HL-60 (cell line): ENCODE measurements at regions not wholly inside any gene's neighbourhood (a gene's known extent, or its start where the extent isn't known, plus 50 kb on each side); places are given as distances from the start of the nearest gene placed in this dataset.

Source experiments
- DNase-seq, 2 experiments: peaks; one replicate each; pipeline ENCODE4 v3.0.0-alpha.2; 2010 to 2020; ENCODE audit warnings: low read depth in 1 of 2, low spot score in 1 of 2
- H3K27ac ChIP-seq: fragments of 250-450 bp; sonication (Bioruptor Pico); replicated peaks from 2 replicates; pipeline ENCODE4 v1.5.1; 2020; ENCODE audit warnings: mild to moderate bottlenecking, moderate library complexity
- H3K27me3 ChIP-seq: fragments of 250-450 bp; sonication (Bioruptor Pico); 2 replicates; pipeline ENCODE4 v1.5.1; 2021; ENCODE audit warnings: mild to moderate bottlenecking, moderate library complexity; ENCODE audit not compliant: insufficient read depth, poor library complexity, severe bottlenecking
- H3K4me3 ChIP-seq: replicated peaks from 2 replicates; pipeline ENCODE4 v1.5.1; 2011; ENCODE audit warnings: mild to moderate bottlenecking, control low read depth, low read length; ENCODE audit not compliant: insufficient read depth
- CTCF ChIP-seq: IDR thresholded peaks from one replicate; pipeline ENCODE4 v1.5.1; 2011; ENCODE audit warnings: low read length, control low read depth, inconsistent platforms; ENCODE audit not compliant: insufficient read depth
- GABPA ChIP-seq: IDR thresholded peaks from 2 replicates; pipeline ENCODE4 v1.6.1; 2012; ENCODE audit warnings: low read depth
- POLR2AphosphoS5 ChIP-seq: IDR thresholded peaks from 2 replicates; pipeline ENCODE4 v1.6.1; 2012; ENCODE audit warnings: low read depth
- REST ChIP-seq: IDR thresholded peaks from 2 replicates; pipeline ENCODE4 v1.6.1; 2012; ENCODE audit warnings: low read depth; ENCODE audit not compliant: insufficient replicate concordance
- SPI1 ChIP-seq: IDR thresholded peaks from 2 replicates; pipeline ENCODE4 v1.6.1; 2012; ENCODE audit warnings: low read depth, mild to moderate bottlenecking, borderline replicate concordance

GRCh38 chr11:104254347-104254746 is 90.4 kb upstream of the PDGFD start:
- H3K27ac ChIP-seq = no peak overlapping the region
- peak in 1 of 2 experiments; percentile 41 for DNase-seq
- no peaks in the 10 kb centered on the region for H3K27me3 ChIP-seq
- no peak overlapping the region for H3K4me3 ChIP-seq
- TF ChIP-seq POLR2AphosphoS5 = no peak
- TF ChIP-seq CTCF = peak; percentile 51

GRCh38 chr11:104246590-104246989 is 82.6 kb upstream of the PDGFD start:
- DNase-seq = no peak
- H3K4me3 ChIP-seq = no peak overlapping the region
- TF ChIP-seq CTCF (no peak), SPI1 (no peak), REST (no peak)

GRCh38 chr11:104238916-104239315 is 75.0 kb upstream of the PDGFD start:
- DNase-seq = no peak
- Histone ChIP-seq H3K4me3 (no peak overlapping the region), H3K27me3 (no peaks in the 10 kb centered on the region), H3K27ac (no peak overlapping the region)
- no peak for TF ChIP-seq CTCF
- no peak for TF ChIP-seq SPI1
- no peak for TF ChIP-seq GABPA
- no peak for TF ChIP-seq POLR2AphosphoS5
- TF ChIP-seq REST = no peak

More at GRCh38 chr11:104246590-104246989, 82.6 kb upstream of the PDGFD start:
- Histone ChIP-seq H3K27me3 (no peaks in the 10 kb centered on the region), H3K27ac (no peak overlapping the region)

- Histone ChIP-seq H3K4me3 (no peak overlapping the region), H3K27ac (no peak overlapping the region), H3K27me3 (no peaks in the 10 kb centered on the region)
- no peak for DNase-seq
- no peak for TF ChIP-seq CTCF
- no peak for TF ChIP-seq REST
- no peak for TF ChIP-seq POLR2AphosphoS5
- no peak for TF ChIP-seq SPI1
- TF ChIP-seq GABPA = no peak
Observed at GRCh38 chr11:104225047-104225446, 61.1 kb upstream of the PDGFD start.
